ENCODE measurements at regions not wholly inside any gene's neighbourhood (a gene's known extent, or its start where the extent isn't known, plus 50 kb on each side); places are given as distances from the start of the nearest gene placed in this dataset.

- TF ChIP-seq, protein P1, sequence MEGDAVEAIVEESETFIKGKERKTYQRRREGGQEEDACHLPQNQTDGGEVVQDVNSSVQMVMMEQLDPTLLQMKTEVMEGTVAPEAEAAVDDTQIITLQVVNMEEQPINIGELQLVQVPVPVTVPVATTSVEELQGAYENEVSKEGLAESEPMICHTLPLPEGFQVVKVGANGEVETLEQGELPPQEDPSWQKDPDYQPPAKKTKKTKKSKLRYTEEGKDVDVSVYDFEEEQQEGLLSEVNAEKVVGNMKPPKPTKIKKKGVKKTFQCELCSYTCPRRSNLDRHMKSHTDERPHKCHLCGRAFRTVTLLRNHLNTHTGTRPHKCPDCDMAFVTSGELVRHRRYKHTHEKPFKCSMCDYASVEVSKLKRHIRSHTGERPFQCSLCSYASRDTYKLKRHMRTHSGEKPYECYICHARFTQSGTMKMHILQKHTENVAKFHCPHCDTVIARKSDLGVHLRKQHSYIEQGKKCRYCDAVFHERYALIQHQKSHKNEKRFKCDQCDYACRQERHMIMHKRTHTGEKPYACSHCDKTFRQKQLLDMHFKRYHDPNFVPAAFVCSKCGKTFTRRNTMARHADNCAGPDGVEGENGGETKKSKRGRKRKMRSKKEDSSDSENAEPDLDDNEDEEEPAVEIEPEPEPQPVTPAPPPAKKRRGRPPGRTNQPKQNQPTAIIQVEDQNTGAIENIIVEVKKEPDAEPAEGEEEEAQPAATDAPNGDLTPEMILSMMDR (IDR thresholded peaks at IDR 0.05; ENCODE audit: poor library complexity), result no peak
- TF ChIP-seq EZH2 (IDR thresholded peaks at IDR 0.05; ENCODE audit: borderline replicate concordance) (no peak), EZH2phosphoT487 (IDR thresholded peaks at IDR 0.05; ENCODE audit: low read depth, severe bottlenecking, unreplicated experiment) (no peak)
Measured at GRCh38 chr7:94067047-94067446, 62.9 kb upstream of the BET1 start.

Measured in hepatocyte (in vitro differentiated cells).